ENCODE measurements at regions not wholly inside any gene's neighbourhood (a gene's known extent, or its start where the extent isn't known, plus 50 kb on each side); places are given as distances from the start of the nearest gene placed in this dataset.

GRCh38 chr6:117194978-117195377 is 70.4 kb upstream of the VGLL2 start:
- TF ChIP-seq, protein P1, sequence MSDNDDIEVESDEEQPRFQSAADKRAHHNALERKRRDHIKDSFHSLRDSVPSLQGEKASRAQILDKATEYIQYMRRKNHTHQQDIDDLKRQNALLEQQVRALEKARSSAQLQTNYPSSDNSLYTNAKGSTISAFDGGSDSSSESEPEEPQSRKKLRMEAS (CRISPR knock-in tag; IDR thresholded peaks at IDR 0.05): no peak
- no peak for TF ChIP-seq SRSF1 (IDR thresholded peaks at IDR 0.05; ENCODE audit: low read depth, low read length)
